C4-2B (cell line): ENCODE measurements at regions not wholly inside any gene's neighbourhood (a gene's known extent, or its start where the extent isn't known, plus 50 kb on each side); places are given as distances from the start of the nearest gene placed in this dataset.

Source experiments
- ZFX ChIP-seq: fragments of 450-650 bp; IDR thresholded peaks from 2 replicates; pipeline ENCODE4 v1.6.1; 2017
- TF ChIP-seq, protein P1 (sequence below): fragments of 450-650 bp; conservative IDR thresholded peaks from 2 replicates; pipeline ENCODE4 v1.5.1; 2017; ENCODE audit warnings: mild to moderate bottlenecking

DNA sequence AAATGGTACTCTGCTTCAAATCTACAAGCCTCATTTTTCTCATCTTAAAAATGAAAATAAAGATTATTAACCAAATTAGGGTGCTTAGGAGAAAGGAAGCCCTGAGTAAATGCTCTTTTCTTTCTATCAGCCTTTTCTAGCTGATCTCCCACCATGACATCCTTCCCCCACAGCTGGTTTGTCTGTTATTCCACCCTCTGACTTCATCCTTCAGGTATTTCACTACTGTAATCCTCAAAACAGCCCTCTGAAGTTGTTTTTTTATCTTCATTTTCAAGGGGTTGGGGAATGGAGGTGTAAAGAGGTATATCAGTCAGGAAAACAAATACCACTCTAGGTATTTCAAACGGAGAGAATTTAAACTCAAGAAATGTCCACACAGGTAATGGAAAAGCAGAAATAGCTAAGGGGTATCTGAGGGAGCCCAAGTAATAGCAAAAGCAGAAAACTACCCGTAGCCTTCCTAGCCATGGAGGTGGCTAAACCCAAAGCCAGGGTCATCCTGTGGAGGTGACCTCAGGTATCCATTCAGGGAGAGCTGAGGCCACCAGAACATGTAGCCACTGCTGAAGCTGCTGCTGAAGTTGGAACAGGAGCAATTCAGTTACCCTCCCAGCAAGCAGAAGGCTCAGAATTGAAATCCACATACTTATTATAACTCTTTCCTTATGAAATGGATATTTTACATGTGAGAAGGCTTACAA is 990.9 kb upstream of the ACVR2A start:
- TF ChIP-seq, protein P1, sequence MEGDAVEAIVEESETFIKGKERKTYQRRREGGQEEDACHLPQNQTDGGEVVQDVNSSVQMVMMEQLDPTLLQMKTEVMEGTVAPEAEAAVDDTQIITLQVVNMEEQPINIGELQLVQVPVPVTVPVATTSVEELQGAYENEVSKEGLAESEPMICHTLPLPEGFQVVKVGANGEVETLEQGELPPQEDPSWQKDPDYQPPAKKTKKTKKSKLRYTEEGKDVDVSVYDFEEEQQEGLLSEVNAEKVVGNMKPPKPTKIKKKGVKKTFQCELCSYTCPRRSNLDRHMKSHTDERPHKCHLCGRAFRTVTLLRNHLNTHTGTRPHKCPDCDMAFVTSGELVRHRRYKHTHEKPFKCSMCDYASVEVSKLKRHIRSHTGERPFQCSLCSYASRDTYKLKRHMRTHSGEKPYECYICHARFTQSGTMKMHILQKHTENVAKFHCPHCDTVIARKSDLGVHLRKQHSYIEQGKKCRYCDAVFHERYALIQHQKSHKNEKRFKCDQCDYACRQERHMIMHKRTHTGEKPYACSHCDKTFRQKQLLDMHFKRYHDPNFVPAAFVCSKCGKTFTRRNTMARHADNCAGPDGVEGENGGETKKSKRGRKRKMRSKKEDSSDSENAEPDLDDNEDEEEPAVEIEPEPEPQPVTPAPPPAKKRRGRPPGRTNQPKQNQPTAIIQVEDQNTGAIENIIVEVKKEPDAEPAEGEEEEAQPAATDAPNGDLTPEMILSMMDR: no peak
- TF ChIP-seq ZFX: no peak
